Activated T-cell treated with anti-CD3 and anti-CD28 coated beads, Interleukin-2, amount 50 U/mL, for 4 hours (primary cell): ENCODE measurements at regions not wholly inside any gene's neighbourhood (a gene's known extent, or its start where the extent isn't known, plus 50 kb on each side); places are given as distances from the start of the nearest gene placed in this dataset.
"Not testable (repeated sequence)": the region's sequence is repeated elsewhere in the genome, so short reads cannot be mapped to it uniquely, and the experiment has no call there.

ENCODE experiments used
- ATAC-seq, 2 donors: fragments of 200-7000 bp; cut with Tn5 transposase; one replicate each; pipeline ENCODE4 v1.10.0; 2021
- DNase-seq: peaks from one replicate; pipeline ENCODE4 v3.0.0-alpha.2; 2020
- H3K27me3 Mint-ChIP-seq: one replicate; pipeline ENCODE4 v1.8.0; 2021; ENCODE audit warnings: low read depth, mixed read lengths
- H3K36me3 Mint-ChIP-seq: one replicate; pipeline ENCODE4 v1.8.0; 2022; ENCODE audit warnings: mixed read lengths; ENCODE audit not compliant: insufficient read depth
- H3K4me1 Mint-ChIP-seq: one replicate; pipeline ENCODE4 v1.8.0; 2021; ENCODE audit warnings: low read depth, mixed read lengths
- H3K4me3 Mint-ChIP-seq: one replicate; pipeline ENCODE4 v1.8.0; 2021; ENCODE audit warnings: mild to moderate bottlenecking, moderate library complexity, mixed read lengths
- H3K9me3 Mint-ChIP-seq: one replicate; pipeline ENCODE4 v1.8.0; 2021; ENCODE audit warnings: mixed read lengths

- no peaks in the 10 kb centered on the region for H3K4me1 Mint-ChIP-seq
These were observed 136.1 kb upstream of the POGK start for GRCh38 chr1:166703141-166703540.

GRCh38 chr1:166703726-166704462 lies 135.4 kb upstream of the POGK start:
- no peak overlapping the region for H3K4me3 Mint-ChIP-seq
- peaks cover 22% of the 10 kb centered on the region for H3K27me3 Mint-ChIP-seq
- H3K4me1 Mint-ChIP-seq = no peaks in the 10 kb centered on the region
- DNase-seq (no peak), ATAC-seq (no peak)
- H3K36me3 Mint-ChIP-seq = no peaks in the 10 kb centered on the region
- no peaks in the 10 kb centered on the region for H3K9me3 Mint-ChIP-seq

More at GRCh38 chr1:166703141-166703540, 136.1 kb upstream of the POGK start:
- Mint-ChIP-seq H3K9me3 (no peaks in the 10 kb centered on the region), H3K4me3 (no peak overlapping the region), H3K36me3 (no peaks in the 10 kb centered on the region), H3K27me3 (peaks cover 19% of the 10 kb centered on the region)
- no peak for DNase-seq
- ATAC-seq = no peak

DNA sequence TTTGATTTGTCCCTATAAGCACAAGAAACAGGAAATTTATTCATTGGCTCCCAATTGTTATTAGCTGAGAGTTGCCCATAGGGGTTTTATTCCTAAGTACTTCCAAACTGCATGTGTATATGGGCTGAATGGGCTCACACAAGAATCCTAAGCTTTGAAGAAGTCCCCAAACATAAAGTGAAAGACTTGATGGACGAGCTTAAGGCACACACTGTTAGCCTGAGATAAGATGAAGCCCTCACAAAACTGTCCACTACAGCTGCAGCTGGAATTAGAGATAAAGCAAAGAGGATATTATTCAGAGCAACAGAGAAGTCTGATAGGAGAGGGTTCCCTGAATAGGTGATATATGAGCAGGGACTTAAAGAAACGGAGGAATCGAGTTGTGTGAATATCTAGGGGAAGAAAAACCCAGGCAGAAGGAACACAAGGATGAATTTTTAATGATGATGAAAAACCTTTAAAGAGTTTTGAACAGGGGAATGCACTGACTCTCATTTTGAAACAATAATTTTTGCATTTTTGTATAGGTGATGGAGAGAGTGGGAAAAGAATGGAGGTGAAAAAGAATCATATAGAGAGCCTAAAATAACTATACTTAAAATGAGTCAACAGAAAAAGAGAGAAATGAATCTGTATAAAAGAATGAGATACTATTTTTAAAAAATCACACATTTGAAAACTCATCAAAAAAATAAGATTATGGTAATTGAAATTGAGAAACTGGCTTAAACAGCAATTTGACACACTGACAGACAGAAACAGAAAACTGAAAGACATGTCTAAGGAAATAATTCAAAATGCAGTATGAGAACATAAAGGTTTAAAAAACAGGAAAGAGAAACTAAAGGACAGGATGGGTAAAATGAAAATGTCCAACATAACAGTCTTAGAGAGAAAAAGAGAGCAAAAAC lies 133.6 kb upstream of the POGK start:
- H3K4me1 Mint-ChIP-seq = no peaks in the 10 kb centered on the region
- no peak for DNase-seq
- H3K36me3 Mint-ChIP-seq = no peaks in the 10 kb centered on the region
- peaks cover 25% of the 10 kb centered on the region for H3K27me3 Mint-ChIP-seq
- H3K4me3 Mint-ChIP-seq = no peak overlapping the region
- ATAC-seq = peak; percentile 18 to 46
- H3K9me3 Mint-ChIP-seq = no peaks in the 10 kb centered on the region

DNA sequence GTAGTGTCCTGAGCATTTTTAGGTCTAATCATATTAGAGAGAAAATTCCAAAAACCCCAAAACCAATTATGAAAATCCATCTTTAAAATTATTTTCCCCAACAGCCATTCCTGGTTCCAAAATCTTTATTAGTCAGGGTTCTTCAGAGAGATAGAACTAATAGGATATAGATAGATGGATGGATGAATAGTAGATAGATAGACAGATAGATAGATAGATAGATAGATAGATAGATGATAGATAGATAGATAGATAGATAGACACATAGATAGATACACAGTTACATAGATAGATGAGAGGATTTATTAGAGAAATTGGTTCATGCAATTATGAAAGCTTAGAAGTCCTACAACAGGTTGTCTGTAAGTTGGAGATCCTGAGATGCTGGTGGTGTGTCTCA lies 122.7 kb upstream of the POGK start:
- ATAC-seq (no peak), DNase-seq (no peak)
- Mint-ChIP-seq H3K4me1 (no peaks in the 10 kb centered on the region), H3K27me3 (peaks cover 11% of the 10 kb centered on the region), H3K9me3 (peaks cover 13% of the 10 kb centered on the region), H3K4me3 (no peak overlapping the region), H3K36me3 (no peaks in the 10 kb centered on the region)

- H3K27me3 Mint-ChIP-seq = peaks cover 9% of the 10 kb centered on the region
- ATAC-seq = no peak
- DNase-seq = no peak
- H3K4me1 Mint-ChIP-seq = no peaks in the 10 kb centered on the region
- H3K4me3 Mint-ChIP-seq = no peak overlapping the region
- H3K36me3 Mint-ChIP-seq = no peaks in the 10 kb centered on the region
- H3K9me3 Mint-ChIP-seq = no peaks in the 10 kb centered on the region
These were observed 118.1 kb upstream of the POGK start for GRCh38 chr1:166721145-166721544.

DNA sequence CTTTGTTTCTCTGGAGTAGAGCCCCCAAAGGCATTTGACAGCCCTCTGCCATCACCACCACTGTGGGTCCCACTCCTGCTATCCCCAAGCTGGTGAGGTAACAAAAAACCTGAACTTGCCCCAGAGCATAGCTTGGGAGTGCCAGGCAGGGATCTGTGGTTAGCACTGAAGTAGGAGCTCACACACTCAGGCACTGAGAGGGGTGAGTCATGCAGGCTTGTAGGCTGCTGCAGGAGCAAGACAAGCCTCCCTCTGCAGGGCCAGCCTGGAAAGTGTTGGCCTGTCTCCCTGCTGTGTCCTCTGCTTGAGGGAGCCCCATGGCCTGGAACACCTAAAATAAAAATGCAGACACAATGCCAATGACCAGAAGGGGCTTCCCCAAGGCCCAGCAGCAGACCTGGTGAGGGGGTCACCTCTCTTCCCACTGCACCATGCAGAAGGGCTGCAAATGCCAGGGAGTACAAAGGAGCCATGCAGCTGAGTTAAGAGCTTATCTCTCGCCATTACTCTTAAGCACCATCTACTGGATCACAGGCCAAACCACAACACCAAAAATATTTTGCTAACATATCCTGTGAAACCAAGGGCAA lies 108.9 kb upstream of the POGK start:
- Mint-ChIP-seq H3K27me3 (peaks cover 15% of the 10 kb centered on the region), H3K4me1 (no peaks in the 10 kb centered on the region), H3K4me3 (no peak overlapping the region), H3K9me3 (peaks cover 5% of the 10 kb centered on the region), H3K36me3 (no peaks in the 10 kb centered on the region)
- ATAC-seq = no peak
- no peak for DNase-seq

- DNase-seq (no peak), ATAC-seq (no peak)
- Mint-ChIP-seq H3K9me3 (no peaks in the 10 kb centered on the region), H3K27me3 (peaks cover 1% of the 10 kb centered on the region), H3K4me1 (no peaks in the 10 kb centered on the region), H3K36me3 (no peaks in the 10 kb centered on the region), H3K4me3 (no peak overlapping the region)
These were observed 101.1 kb upstream of the POGK start for GRCh38 chr1:166738140-166738539.

DNA sequence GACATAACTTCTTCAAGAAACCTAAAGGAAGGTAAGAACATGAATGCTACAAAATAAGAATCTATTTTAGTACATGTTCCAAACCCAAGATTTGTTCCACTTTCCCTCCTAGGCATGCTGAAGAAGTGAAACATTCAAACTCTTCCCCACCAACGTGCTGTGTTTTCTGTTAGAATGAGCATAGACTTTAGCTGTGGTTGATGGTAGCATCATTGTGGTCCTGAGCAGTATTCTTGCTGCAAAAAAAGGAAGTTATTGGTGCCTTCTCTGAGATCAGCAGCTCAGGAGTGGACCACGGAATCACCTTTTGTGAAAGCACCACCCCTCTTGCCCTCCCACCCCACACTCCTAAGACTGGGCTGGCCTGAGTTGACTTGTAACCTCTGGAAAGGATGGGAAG lies 100.4 kb upstream of the POGK start:
- ATAC-seq (no peak), DNase-seq (no peak)
- H3K9me3 Mint-ChIP-seq = no peaks in the 10 kb centered on the region
- H3K36me3 Mint-ChIP-seq = no peaks in the 10 kb centered on the region
- no peak overlapping the region for H3K4me3 Mint-ChIP-seq
- no peaks in the 10 kb centered on the region for H3K4me1 Mint-ChIP-seq
- no peaks in the 10 kb centered on the region for H3K27me3 Mint-ChIP-seq

- H3K36me3 Mint-ChIP-seq = no peaks in the 10 kb centered on the region
- H3K27me3 Mint-ChIP-seq = no peaks in the 10 kb centered on the region
- H3K4me1 Mint-ChIP-seq = no peaks in the 10 kb centered on the region
- H3K9me3 Mint-ChIP-seq = peaks cover 12% of the 10 kb centered on the region
- no peak for DNase-seq
- no peak for ATAC-seq
- H3K4me3 Mint-ChIP-seq = no peak overlapping the region
These were observed 98.5 kb upstream of the POGK start for GRCh38 chr1:166740668-166741276.

- Mint-ChIP-seq H3K9me3 (no peaks in the 10 kb centered on the region), H3K4me1 (no peaks in the 10 kb centered on the region), H3K36me3 (no peaks in the 10 kb centered on the region), H3K4me3 (no peak overlapping the region), H3K27me3 (peaks cover 6% of the 10 kb centered on the region)
- no peak for DNase-seq
- no peak for ATAC-seq
These were observed 76.0 kb upstream of the POGK start for GRCh38 chr1:166763318-166763717.

- Mint-ChIP-seq H3K9me3 (peaks cover 17% of the 10 kb centered on the region), H3K4me3 (no peak overlapping the region), H3K4me1 (no peaks in the 10 kb centered on the region), H3K36me3 (no peaks in the 10 kb centered on the region), H3K27me3 (peaks cover 10% of the 10 kb centered on the region)
- ATAC-seq = no peak
- no peak for DNase-seq
These were observed 72.3 kb upstream of the POGK start for GRCh38 chr1:166766942-166767341.

DNA sequence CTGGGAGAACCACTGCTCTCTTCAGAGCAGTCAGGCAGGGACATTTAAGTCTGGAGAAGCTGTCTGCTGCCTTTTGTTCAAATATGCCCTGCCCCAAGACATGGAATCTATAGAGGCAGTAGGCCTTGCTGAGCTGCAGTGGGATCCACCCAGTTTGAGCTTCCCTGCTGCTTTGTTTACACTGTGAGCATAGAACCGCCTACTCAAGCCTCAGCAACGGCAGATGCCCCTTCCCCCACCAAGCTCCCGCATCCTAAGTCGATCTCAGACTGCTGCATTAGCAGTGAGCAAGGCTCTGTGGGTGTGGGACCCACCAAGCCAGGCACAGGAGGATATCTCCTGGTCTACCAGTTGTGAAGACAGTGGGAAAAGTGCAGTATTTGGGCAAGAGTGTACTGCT lies 54.6 kb upstream of the POGK start:
- not testable (repeated sequence) for H3K4me1 Mint-ChIP-seq, H3K4me3 Mint-ChIP-seq, H3K9me3 Mint-ChIP-seq, H3K36me3 Mint-ChIP-seq, ATAC-seq, DNase-seq
- H3K27me3 Mint-ChIP-seq = peaks cover 30% of the 10 kb centered on the region

DNA sequence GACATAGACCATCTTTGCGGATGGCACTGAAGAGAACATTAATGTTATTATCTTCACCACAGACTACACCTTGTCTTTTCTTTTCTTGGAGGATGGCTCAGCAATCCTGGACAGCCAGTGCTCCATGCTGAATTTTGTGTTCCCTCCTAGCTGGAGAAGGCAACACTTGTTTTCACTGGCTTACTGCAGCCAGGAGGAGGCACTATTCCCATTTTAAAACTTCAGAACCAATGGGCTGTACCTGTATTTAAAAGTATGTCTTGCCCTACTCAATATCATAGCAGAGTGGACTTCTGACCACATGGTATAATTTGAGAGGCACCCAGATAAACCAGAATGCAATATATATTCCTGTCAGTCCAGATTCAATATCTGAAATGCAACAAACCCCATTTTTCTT lies 53.3 kb upstream of the POGK start:
- no peak for ATAC-seq
- DNase-seq = no peak
- no peak overlapping the region for H3K4me3 Mint-ChIP-seq
- H3K27me3 Mint-ChIP-seq = peaks cover 38% of the 10 kb centered on the region
- H3K9me3 Mint-ChIP-seq = no peaks in the 10 kb centered on the region
- H3K4me1 Mint-ChIP-seq = no peaks in the 10 kb centered on the region
- H3K36me3 Mint-ChIP-seq = no peaks in the 10 kb centered on the region

DNA sequence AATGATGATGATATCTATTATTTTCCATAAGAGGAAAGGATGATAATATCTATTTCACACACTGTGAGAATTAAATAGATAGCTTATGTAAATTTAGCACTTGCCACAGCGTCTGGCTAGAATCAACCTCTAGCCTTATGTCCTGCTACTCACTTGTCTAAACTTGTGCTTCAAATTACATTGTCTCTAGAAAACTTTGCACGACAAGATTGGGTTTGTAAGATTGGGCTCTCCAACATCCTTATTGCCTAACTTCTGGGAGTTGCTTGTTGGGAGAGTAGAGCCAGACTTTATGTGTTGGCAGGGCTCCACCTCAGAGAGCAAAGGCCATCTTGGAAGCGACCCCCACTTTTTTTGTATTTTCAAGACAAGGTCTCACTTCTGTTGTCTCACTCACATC lies 50.0 kb upstream of the POGK start:
- DNase-seq (no peak), ATAC-seq (no peak)
- no peaks in the 10 kb centered on the region for H3K9me3 Mint-ChIP-seq
- H3K4me3 Mint-ChIP-seq = no peak overlapping the region
- no peaks in the 10 kb centered on the region for H3K36me3 Mint-ChIP-seq
- no peaks in the 10 kb centered on the region for H3K4me1 Mint-ChIP-seq
- peaks cover 46% of the 10 kb centered on the region for H3K27me3 Mint-ChIP-seq
